Astrocyte (in vitro differentiated cells and primary cell): ENCODE measurements at regions not wholly inside any gene's neighbourhood (a gene's known extent, or its start where the extent isn't known, plus 50 kb on each side); places are given as distances from the start of the nearest gene placed in this dataset.

Experiments used
- DNase-seq: peaks from one replicate; pipeline ENCODE4 v3.0.0-alpha.2; 2010; ENCODE audit warnings: low read depth
- FAIRE-seq: peaks from 2 replicates; lab custom pipeline; 2011; peaks lifted over from hg19 to GRCh38; lab: Jason Lieb, UNC
- H2AFZ ChIP-seq: 2 replicates; pipeline ENCODE4 v1.6.0; 2012; ENCODE audit warnings: low read depth, low read length, inconsistent platforms
- H3K27ac ChIP-seq: 2 replicates; pipeline ENCODE4 v1.5.1; 2011; ENCODE audit warnings: low read depth, low read length, inconsistent platforms
- H3K27me3 ChIP-seq: 2 replicates; pipeline ENCODE4 v1.6.0; 2011; ENCODE audit warnings: low read length, inconsistent platforms; ENCODE audit not compliant: insufficient read depth
- H3K36me3 ChIP-seq: 2 replicates; pipeline ENCODE4 v1.5.1; 2011; ENCODE audit warnings: low read length, inconsistent platforms; ENCODE audit not compliant: insufficient read depth
- H3K4me1 ChIP-seq: 2 replicates; pipeline ENCODE4 v1.5.1; 2011; ENCODE audit warnings: low read length, inconsistent platforms; ENCODE audit not compliant: insufficient read depth
- H3K4me2 ChIP-seq: 2 replicates; pipeline ENCODE4 v1.6.0; 2012; ENCODE audit warnings: low read length, inconsistent platforms
- H3K4me3 ChIP-seq: 2 replicates; pipeline ENCODE4 v1.5.1; 2011; ENCODE audit warnings: low read depth, mild to moderate bottlenecking, low read length, inconsistent platforms; ENCODE audit not compliant: insufficient read depth
- H3K79me2 ChIP-seq: 2 replicates; pipeline ENCODE4 v1.6.0; 2012; ENCODE audit warnings: mild to moderate bottlenecking, low read length, inconsistent platforms; ENCODE audit not compliant: insufficient read depth
- H3K9ac ChIP-seq: 2 replicates; pipeline ENCODE4 v1.6.0; 2012; ENCODE audit warnings: mild to moderate bottlenecking, low read length, inconsistent platforms
- H3K9me3 ChIP-seq: 2 replicates; pipeline ENCODE4 v1.5.1; 2012; ENCODE audit warnings: low read depth, mild to moderate bottlenecking, low read length, inconsistent platforms; ENCODE audit not compliant: insufficient read depth
- H4K20me1 ChIP-seq: 2 replicates; pipeline ENCODE4 v1.6.0; 2012; ENCODE audit warnings: low read length, inconsistent platforms; ENCODE audit not compliant: insufficient read depth
- H3K27ac Mint-ChIP-seq: one replicate; pipeline ENCODE4 v1.8.0; 2021; ENCODE audit warnings: mild to moderate bottlenecking, mixed read lengths; ENCODE audit not compliant: unreplicated experiment
- H3K27me3 Mint-ChIP-seq: one replicate; pipeline ENCODE4 v1.8.0; 2021; ENCODE audit warnings: low read depth, mixed read lengths; ENCODE audit not compliant: unreplicated experiment
- H3K36me3 Mint-ChIP-seq: one replicate; pipeline ENCODE4 v1.8.0; 2021; ENCODE audit warnings: low read depth, mixed read lengths; ENCODE audit not compliant: unreplicated experiment
- H3K4me1 Mint-ChIP-seq: one replicate; pipeline ENCODE4 v1.8.0; 2021; ENCODE audit warnings: low read depth, mixed read lengths; ENCODE audit not compliant: unreplicated experiment
- H3K4me3 Mint-ChIP-seq: one replicate; pipeline ENCODE4 v1.8.0; 2021; ENCODE audit warnings: mild to moderate bottlenecking, moderate library complexity, mixed read lengths; ENCODE audit not compliant: unreplicated experiment
- H3K9me3 Mint-ChIP-seq: one replicate; pipeline ENCODE4 v1.8.0; 2021; ENCODE audit warnings: mild to moderate bottlenecking, mixed read lengths; ENCODE audit not compliant: unreplicated experiment
- EZH2 ChIP-seq: IDR thresholded peaks from 2 replicates; pipeline ENCODE4 v1.6.1; 2012; ENCODE audit warnings: mild to moderate bottlenecking, low read length, inconsistent platforms; ENCODE audit not compliant: insufficient read depth
- TF ChIP-seq, protein P1 (sequence below): IDR thresholded peaks from 2 replicates; pipeline ENCODE4 v1.5.1; 2011; ENCODE audit warnings: low read depth, mild to moderate bottlenecking, inconsistent platforms, low read length, moderate library complexity; ENCODE audit not compliant: insufficient read depth

DNA sequence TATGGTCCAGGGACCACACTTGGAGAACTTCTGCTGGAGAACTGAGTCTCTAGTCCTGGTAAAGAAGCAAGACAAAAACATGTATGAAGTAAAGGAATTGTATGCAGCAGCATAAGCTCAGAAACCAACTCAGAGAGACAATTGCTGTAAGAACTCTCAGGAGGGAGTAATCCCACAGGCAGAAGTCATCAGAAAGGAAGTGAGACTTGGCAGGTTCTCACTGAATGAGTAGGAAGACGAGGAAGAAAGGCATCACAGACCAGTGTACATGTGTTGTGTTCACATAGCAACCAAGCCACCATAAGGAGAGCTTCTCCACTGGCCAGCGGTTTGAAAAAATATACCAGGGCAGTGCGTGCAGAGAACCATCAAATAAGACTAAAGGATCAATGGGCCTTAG is 57.9 kb upstream of the FST start:
- no peaks in the 10 kb centered on the region for H3K9me3 ChIP-seq
- Mint-ChIP-seq H3K36me3 (peaks cover 2% of the 10 kb centered on the region), H3K27me3 (no peaks in the 10 kb centered on the region), H3K4me1 (peaks cover 41% of the 10 kb centered on the region), H3K4me3 (no peak overlapping the region), H3K9me3 (no peaks in the 10 kb centered on the region), H3K27ac (no peak overlapping the region)
- peak; percentile 82 for DNase-seq
- no peaks in the 10 kb centered on the region for H3K79me2 ChIP-seq
- no peaks in the 10 kb centered on the region for H3K27me3 ChIP-seq
- H3K9ac ChIP-seq = no peak overlapping the region
- no peak overlapping the region for H2AFZ ChIP-seq
- H3K27ac ChIP-seq = peak overlapping the region; percentile 19
- H3K4me3 ChIP-seq = no peak overlapping the region
- peaks cover 22% of the 10 kb centered on the region for H3K4me1 ChIP-seq
- H3K4me2 ChIP-seq = no peak overlapping the region
- H4K20me1 ChIP-seq = no peaks in the 10 kb centered on the region
- TF ChIP-seq EZH2 = no peak
- TF ChIP-seq, protein P1, sequence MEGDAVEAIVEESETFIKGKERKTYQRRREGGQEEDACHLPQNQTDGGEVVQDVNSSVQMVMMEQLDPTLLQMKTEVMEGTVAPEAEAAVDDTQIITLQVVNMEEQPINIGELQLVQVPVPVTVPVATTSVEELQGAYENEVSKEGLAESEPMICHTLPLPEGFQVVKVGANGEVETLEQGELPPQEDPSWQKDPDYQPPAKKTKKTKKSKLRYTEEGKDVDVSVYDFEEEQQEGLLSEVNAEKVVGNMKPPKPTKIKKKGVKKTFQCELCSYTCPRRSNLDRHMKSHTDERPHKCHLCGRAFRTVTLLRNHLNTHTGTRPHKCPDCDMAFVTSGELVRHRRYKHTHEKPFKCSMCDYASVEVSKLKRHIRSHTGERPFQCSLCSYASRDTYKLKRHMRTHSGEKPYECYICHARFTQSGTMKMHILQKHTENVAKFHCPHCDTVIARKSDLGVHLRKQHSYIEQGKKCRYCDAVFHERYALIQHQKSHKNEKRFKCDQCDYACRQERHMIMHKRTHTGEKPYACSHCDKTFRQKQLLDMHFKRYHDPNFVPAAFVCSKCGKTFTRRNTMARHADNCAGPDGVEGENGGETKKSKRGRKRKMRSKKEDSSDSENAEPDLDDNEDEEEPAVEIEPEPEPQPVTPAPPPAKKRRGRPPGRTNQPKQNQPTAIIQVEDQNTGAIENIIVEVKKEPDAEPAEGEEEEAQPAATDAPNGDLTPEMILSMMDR = no peak
- no peaks in the 10 kb centered on the region for H3K36me3 ChIP-seq
- FAIRE-seq = peak; percentile 91

DNA sequence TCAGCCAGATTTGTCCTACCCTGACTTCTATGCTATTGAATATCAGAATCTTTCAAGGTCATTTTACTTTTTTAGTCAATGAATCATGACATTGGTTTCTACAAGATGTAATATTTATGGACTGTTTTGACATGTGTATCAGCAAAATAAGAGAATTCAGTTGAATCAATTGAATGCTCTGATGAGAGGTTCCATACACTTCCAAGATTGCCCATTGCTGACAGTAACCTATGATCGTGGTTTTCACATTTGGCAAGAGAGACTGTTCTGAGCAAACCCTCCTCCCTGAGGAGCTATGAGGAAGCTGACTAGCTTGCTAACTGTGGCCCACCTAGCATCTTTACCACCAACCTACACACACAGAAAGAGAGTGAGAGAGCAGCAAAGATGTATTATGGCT is 56.7 kb upstream of the FST start:
- no peaks in the 10 kb centered on the region for H4K20me1 ChIP-seq
- no peaks in the 10 kb centered on the region for H3K9me3 ChIP-seq
- TF ChIP-seq, protein P1 = no peak
- TF ChIP-seq EZH2 = no peak
- H3K27me3 Mint-ChIP-seq = no peaks in the 10 kb centered on the region
- no peak overlapping the region for H3K4me2 ChIP-seq
- H3K79me2 ChIP-seq = no peaks in the 10 kb centered on the region
- H3K36me3 Mint-ChIP-seq = peaks cover 2% of the 10 kb centered on the region
- H3K27me3 ChIP-seq = no peaks in the 10 kb centered on the region
- H3K27ac Mint-ChIP-seq = no peak overlapping the region
- no peak overlapping the region for H3K9ac ChIP-seq
- no peaks in the 10 kb centered on the region for H3K9me3 Mint-ChIP-seq
- no peaks in the 10 kb centered on the region for H3K36me3 ChIP-seq
- peaks cover 34% of the 10 kb centered on the region for H3K4me1 Mint-ChIP-seq
- no peak overlapping the region for H3K4me3 ChIP-seq
- DNase-seq (peak; percentile 48), FAIRE-seq (peak; percentile 55)
- peaks cover 16% of the 10 kb centered on the region for H3K4me1 ChIP-seq
- H3K27ac ChIP-seq = no peak overlapping the region
- H2AFZ ChIP-seq = no peak overlapping the region
- no peak overlapping the region for H3K4me3 Mint-ChIP-seq

DNA sequence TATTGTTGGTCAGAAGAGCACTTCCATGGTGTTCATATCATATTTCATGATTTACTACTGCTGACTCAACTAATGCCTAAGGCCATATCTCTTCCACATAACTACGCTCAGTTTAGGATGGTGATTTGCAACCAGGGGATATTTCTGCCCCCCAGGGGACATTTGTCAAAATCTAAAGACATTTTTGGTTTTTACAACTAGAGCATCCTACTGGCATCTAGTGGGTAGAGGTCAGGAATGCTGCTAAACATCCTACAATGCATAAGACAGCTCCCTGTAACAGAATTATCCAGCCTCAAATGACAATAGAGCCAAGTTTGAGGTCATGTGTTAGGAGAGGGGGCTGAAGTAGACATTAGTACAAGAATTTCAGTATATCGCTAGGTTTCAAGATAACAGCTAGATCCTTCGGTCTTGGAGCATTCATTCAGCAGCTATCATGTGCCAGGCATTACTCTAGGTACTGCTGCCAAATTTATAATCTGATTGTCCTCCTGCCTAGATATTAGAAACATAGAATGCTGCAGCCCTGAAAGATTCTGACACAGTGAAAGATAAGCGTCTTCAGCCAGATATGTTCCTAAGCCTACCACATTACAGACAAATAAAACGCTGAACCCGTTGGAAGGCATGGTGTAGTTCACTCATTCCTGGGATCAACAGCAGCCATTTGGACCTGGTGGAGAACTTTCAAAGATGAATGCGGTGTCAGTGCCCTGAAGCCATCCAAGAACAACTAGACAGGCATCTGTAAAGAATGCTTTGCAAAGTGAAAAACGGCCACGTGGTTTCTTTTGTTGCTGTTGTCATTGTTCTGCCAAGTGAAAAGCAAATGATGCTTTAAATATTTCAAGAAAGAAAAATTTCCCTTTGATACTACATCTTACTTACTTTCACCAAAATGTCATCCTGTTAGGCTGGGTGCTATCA is 55.5 kb upstream of the FST start:
- Mint-ChIP-seq H3K27me3 (no peaks in the 10 kb centered on the region), H3K4me1 (peaks cover 31% of the 10 kb centered on the region), H3K9me3 (peaks cover 2% of the 10 kb centered on the region), H3K4me3 (no peak overlapping the region), H3K36me3 (peaks cover 2% of the 10 kb centered on the region), H3K27ac (no peak overlapping the region)
- Histone ChIP-seq H3K27ac (no peak overlapping the region), H3K4me3 (no peak overlapping the region), H4K20me1 (no peaks in the 10 kb centered on the region), H3K27me3 (no peaks in the 10 kb centered on the region), H3K9ac (no peak overlapping the region), H3K4me2 (no peak overlapping the region), H3K36me3 (no peaks in the 10 kb centered on the region), H3K79me2 (no peaks in the 10 kb centered on the region), H3K4me1 (peaks cover 14% of the 10 kb centered on the region), H2AFZ (no peak overlapping the region), H3K9me3 (no peaks in the 10 kb centered on the region)
- FAIRE-seq = peak; percentile 67
- DNase-seq = peak; percentile 54
- no peak for TF ChIP-seq EZH2
- TF ChIP-seq, protein P1 = no peak
